GM03348 (cell line): ENCODE measurements at regions not wholly inside any gene's neighbourhood (a gene's known extent, or its start where the extent isn't known, plus 50 kb on each side); places are given as distances from the start of the nearest gene placed in this dataset.
"Not testable (repeated sequence)": the region's sequence is repeated elsewhere in the genome, so short reads cannot be mapped to it uniquely, and the experiment has no call there.

Experiments used
- DNase-seq: peaks from one replicate; pipeline ENCODE4 v3.0.0; 2012; ENCODE audit warnings: low spot score

DNA sequence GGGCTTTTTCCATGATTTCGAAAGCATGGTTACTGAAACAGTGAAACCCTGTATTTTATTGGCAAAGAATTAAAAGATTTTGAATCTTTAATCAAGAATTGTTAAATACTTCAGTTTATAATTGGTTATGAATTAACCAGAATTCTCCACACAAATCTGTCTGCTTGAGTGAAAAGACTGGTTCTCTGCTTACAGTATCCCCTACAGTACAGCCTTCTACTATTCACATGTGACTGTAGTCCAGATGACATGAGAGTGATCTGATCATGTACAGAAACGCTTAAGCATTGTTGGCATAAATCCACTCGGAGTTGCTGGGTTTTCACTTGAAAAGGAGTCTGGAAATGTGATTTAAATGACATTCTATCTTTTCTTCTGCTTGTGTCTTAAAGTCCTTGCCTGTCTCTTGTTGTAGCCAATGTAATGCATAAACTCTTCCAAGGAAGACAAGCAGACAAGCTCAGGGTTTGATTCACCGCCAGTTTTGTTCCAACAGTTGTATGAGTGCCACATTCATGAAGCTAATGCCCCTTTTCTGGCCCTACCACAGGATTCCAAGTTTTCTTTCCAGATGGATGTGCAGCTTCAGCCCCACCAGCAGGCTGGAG is 222.0 kb upstream of the LRIG3 start:
- DNase-seq, result no peak

DNA sequence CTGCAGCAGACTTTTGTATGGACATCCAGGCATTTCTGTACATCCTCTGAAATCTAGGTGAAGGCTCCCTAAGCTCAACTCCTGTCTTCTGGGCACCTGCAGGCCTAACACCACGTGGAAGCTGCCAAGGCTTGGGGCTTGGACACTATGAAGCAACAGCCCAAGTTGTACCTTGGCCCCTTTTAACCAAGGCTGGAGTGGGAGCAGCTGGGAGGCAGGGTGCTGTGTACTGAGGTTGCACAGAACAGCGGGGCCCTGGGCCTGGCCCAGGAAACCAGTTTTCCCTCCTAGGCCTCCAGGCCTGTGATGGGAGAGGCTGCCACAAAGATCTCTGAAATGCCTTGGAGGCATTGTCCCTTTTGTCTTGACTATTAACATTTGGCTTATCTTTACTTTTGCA is 214.4 kb upstream of the LRIG3 start:
- no peak for DNase-seq

- DNase-seq, result no peak
Measured at GRCh38 chr12:59131462-59131861, 211.2 kb upstream of the LRIG3 start.

GRCh38 chr12:59122784-59123183 is 202.5 kb upstream of the LRIG3 start:
- no peak for DNase-seq

DNA sequence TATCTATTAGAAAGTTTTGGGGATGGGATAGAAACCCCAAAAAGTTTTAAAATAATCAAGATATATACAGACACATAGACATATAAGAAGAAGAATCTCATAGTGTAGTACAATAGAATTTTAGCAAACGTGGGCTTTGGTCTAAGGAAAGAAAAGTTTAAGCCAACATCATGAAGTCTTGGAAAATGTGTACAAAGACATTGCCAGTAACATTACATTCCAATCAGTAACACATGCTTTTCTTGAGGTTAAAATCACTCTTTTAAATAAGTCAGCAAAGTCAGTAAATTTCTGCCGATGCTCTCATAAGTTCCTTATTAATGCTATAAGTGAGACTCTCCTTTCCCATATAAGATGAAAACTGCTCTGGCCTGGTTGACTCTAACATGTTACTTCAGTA is 201.1 kb upstream of the LRIG3 start:
- DNase-seq, result no peak

- no peak for DNase-seq
Measured at GRCh38 chr12:59119676-59120075, 199.4 kb upstream of the LRIG3 start.

DNA sequence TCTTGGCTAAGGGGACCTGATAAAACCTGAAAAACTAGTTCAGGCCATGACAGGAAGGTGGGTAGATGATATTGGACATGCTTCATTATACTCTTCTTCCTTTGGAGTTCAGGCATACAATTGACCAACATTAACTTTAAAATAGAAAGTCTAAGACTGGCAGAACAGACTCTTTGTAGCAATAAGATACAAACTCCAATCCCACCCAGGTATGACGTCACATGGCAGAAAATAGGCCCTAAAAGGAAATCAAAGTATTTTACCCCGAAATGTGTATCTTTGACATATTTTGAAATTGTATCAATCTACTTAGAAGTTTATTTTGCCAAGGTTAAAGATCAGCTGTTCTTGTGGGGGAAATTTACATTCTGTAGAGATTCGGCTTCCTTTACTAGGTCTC is 198.1 kb upstream of the LRIG3 start:
- no peak for DNase-seq

GRCh38 chr12:59115995-59116394 is 195.7 kb upstream of the LRIG3 start:
- DNase-seq, result no peak

DNA sequence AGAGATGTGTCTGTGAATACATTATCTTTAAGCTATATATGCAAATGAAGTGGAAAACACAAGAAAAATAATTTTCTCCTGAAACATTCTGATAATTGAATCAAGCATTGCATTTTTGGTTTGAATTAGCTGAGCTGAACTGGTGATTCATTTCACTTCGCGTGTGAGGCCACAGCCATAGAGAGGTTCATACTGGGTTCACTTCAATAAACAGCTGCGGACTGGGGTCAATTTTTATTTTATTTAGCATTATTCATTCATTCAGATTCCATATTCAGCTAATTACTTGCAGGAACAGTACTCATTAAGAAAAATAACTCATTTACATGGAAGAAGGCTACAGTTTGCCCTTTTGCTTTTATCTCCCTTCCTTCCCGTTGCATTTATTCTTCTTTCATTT is 195.2 kb upstream of the LRIG3 start:
- peak; percentile 64 for DNase-seq

DNA sequence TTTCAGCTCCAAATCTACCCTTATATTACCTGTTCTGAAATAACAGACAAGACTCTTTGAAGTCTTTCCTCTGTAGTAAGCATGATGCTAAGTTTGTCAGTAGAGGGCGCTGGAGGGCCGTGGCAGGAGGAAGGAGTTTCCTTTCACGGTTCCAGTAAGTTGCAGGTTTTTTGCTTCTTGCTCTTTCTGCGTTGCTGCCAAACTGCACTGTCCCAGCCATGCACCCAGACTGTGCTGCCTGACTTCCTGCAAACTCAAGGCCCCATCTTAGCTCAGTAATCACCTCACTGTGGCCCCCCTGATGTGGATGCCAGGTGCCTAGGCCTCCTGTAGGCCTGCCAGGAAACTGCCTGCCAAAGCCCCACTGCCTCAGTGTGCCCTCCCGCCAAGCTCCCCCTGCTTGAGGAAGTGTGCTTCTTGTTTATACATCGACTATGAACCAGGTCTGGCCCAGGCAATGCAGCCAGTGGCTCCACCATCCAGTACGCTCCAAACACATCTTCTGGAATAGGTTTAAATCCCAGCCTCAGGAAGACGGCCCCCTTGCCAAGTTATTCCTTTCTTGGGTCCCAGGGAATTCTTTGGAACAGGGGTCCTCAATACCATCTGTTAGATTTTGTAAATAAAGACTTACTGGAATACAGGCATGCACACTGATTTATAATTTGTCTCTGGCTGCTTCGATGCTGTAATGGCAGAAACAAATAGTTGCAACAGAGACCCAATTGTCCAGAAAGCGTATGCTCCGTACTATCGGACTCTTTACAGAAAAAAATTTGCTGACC is 193.7 kb upstream of the LRIG3 start:
- DNase-seq, result peak; percentile 81

- DNase-seq, result no peak
Measured at GRCh38 chr12:59111851-59112250, 191.5 kb upstream of the LRIG3 start.

GRCh38 chr12:59108516-59108915 is 188.2 kb upstream of the LRIG3 start:
- DNase-seq, result not testable (repeated sequence)

DNA sequence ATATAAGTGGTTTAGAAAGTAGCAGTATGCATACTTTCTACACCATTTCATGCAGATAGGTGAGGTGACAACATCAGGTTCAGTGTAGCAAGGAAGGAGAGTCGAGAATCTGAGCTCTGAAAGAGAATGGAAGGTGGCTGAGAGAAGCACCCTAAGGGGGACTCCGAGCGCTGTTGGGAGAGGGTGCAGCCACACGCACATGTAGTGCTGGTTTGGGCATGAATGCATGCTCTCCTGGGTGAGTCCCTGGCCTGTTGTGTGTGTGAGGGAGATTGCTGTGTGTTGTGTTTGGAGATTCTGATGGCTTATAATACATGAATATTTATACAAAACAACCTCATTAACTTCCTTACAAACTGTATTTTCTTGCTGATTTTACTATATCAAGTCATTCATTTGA is 180.3 kb upstream of the LRIG3 start:
- no peak for DNase-seq

DNA sequence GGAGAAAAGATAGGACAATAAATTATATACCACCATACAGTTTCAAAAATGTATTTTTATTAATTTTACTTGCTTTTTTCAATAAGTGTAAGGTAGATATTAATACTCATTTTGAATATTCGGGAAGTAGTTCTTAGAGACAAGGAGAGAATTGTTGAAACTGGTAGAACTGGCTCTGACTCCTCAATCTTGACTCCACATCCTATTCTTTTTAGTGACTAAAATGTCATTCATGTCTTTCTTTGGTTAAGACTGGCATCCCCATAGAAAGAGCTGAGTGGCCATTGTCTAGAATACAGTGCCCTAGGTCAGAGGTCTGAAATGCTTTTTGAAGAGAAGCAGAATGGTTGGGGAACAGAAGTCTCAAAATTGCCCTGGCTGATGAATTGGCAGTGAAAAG is 177.6 kb upstream of the LRIG3 start:
- DNase-seq, result no peak

DNA sequence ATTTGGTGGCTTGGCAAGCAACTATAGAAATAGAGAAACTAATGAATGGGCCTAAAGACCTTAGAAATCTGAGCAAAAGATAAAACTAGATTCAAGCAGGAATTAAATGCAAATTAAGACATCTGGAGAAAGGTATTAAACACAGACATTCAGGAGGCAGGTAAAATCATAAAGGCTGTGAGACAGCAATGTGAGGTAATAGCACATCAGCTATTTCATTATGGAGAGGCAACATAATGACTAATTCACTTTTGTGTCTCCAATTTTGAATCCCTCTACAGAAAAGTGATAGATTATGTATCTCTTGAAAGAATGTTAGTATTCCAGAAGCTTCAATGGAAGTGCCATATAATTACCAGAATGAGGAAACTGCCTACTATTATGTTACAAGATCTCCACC is 175.9 kb upstream of the LRIG3 start:
- DNase-seq, result no peak

GRCh38 chr12:59093073-59093772 is 172.9 kb upstream of the LRIG3 start:
- no peak for DNase-seq

- DNase-seq, result peak; percentile 32
Measured at GRCh38 chr12:59088673-59089072, 168.4 kb upstream of the LRIG3 start.

DNA sequence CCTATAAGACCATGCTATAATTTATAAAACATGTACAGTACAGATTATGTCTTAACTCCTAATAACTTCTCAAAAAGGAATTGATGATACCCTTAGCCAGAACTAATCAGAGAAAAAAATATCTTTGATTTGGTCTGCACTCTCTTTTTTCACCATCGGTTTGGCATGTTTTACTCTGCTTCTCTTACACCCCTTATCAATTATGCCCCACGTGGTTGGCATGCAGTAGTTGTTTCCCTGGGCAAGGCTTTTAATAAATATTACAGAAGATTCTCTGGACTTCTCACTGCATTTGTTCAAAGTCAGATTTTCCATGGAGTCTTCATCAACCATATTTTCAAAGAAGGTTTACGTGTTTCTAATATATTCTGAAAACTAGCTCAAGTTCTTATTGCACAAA is 167.4 kb upstream of the LRIG3 start:
- no peak for DNase-seq

- peak; percentile 53 for DNase-seq
Measured at GRCh38 chr12:59087077-59087673, 166.9 kb upstream of the LRIG3 start.

DNA sequence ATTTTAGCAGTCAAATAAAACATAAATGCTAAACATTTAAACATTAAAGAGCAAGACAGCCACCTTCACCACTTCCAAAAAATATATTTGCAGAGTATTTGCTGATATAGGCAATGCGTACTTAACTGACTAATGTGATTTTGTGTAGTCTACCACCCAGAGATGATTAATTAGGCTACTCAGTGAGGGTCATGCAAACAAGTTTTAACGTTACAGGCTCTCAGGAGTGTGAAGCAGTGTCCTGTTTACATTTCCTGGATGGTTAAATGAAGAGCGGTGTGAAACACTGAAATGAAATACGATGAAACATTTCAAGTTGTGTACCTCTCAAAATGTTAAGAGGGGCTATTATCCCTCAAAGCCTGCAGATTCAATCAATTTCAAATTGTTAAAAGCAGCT is 165.8 kb upstream of the LRIG3 start:
- no peak for DNase-seq

- DNase-seq, result no peak
Measured at GRCh38 chr12:59085690-59086089, 165.4 kb upstream of the LRIG3 start.

GRCh38 chr12:59084511-59085375 is 164.4 kb upstream of the LRIG3 start:
- DNase-seq, result peak; percentile 72
